NT2/D1 (cell line): ENCODE measurements at regions not wholly inside any gene's neighbourhood (a gene's known extent, or its start where the extent isn't known, plus 50 kb on each side); places are given as distances from the start of the nearest gene placed in this dataset.

Experiments used
- SUZ12 ChIP-seq: IDR thresholded peaks from 2 replicates; pipeline ENCODE4 v1.6.1; 2011; ENCODE audit not compliant: insufficient read length, insufficient read depth; ENCODE audit errors: extremely low read depth
- YY1 ChIP-seq: IDR thresholded peaks from 2 replicates; pipeline ENCODE4 v1.6.1; 2011; ENCODE audit not compliant: insufficient read length, insufficient read depth

- TF ChIP-seq SUZ12 (no peak), YY1 (no peak)
Observed at GRCh38 chr10:25114036-25114411, 60.8 kb upstream of the GPR158 start.
